IMR-90 (cell line): ENCODE measurements at regions not wholly inside any gene's neighbourhood (a gene's known extent, or its start where the extent isn't known, plus 50 kb on each side); places are given as distances from the start of the nearest gene placed in this dataset.

Experiments used
- ATAC-seq: fragments of 200-7000 bp; cut with Tn5 transposase; 2 replicates; pipeline ENCODE4 v1.9.1; 2020; ENCODE audit warnings: low read depth, mild to moderate bottlenecking, moderate library complexity
- BruUV-seq: library from RNA; stranded (reverse); fragments of 400-500 nt; replicated peaks from 2 replicates; lab custom pipeline; 2021; lab: Mats Ljungman, UMichigan
- CTCF ChIA-PET: fragments of 300-600 bp; formaldehyde crosslinking; extraction: SDS; loops from one replicate; lab custom pipeline; 2021; ENCODE audit warnings: antibody characterized with exemption; lab: Yijun Ruan, JAX
- POLR2A ChIA-PET: fragments of 300-600 bp; sonication (Branson Sonifier 250); formaldehyde crosslinking; loops from one replicate; lab custom pipeline; 2022; ENCODE audit warnings: antibody characterized with exemption; ENCODE audit not compliant: unreplicated experiment; lab: Charles Lee
- DNase-seq: peaks from one replicate; pipeline ENCODE4 v3.0.0; 2013
- H2AFZ ChIP-seq: replicated peaks from 2 replicates; pipeline ENCODE3; 2013; ENCODE audit warnings: low read length, mild to moderate bottlenecking; ENCODE audit not compliant: poor library complexity
- H2AK5ac ChIP-seq: 2 replicates; pipeline ENCODE4 v1.6.1; 2013; ENCODE audit warnings: low read depth, low read length, inconsistent platforms
- H2AK9ac ChIP-seq: replicated peaks from 2 replicates; pipeline ENCODE3; 2013; ENCODE audit warnings: mild to moderate bottlenecking, low read depth, low read length, moderate library complexity; ENCODE audit not compliant: poor library complexity
- H2BK120ac ChIP-seq: 2 replicates; pipeline ENCODE4 v1.6.1; 2013; ENCODE audit warnings: low read depth, low read length, inconsistent platforms
- H2BK15ac ChIP-seq: 3 replicates; pipeline ENCODE4 v1.6.1; 2013; ENCODE audit warnings: low read depth, low read length, inconsistent platforms
- H2BK20ac ChIP-seq: 2 replicates; pipeline ENCODE4 v1.6.1; 2013; ENCODE audit warnings: low read depth, mild to moderate bottlenecking, inconsistent platforms, low read length, moderate library complexity
- H2BK5ac ChIP-seq: 2 replicates; pipeline ENCODE4 v1.6.1; 2013; ENCODE audit warnings: mild to moderate bottlenecking, low read depth, low read length, inconsistent platforms; ENCODE audit not compliant: poor library complexity, severe bottlenecking
- H3K14ac ChIP-seq: replicated peaks from 2 replicates; pipeline ENCODE4 v1.6.1; 2013; ENCODE audit warnings: low read depth, low read length, inconsistent platforms
- H3K18ac ChIP-seq: 2 replicates; pipeline ENCODE4 v1.6.1; 2013; ENCODE audit warnings: low read depth, low read length, control low read depth
- H3K23ac ChIP-seq: 2 replicates; pipeline ENCODE4 v1.6.1; 2013; ENCODE audit warnings: low read depth, low read length, inconsistent platforms
- H3K27ac ChIP-seq: 2 replicates; pipeline ENCODE4 v1.5.1; 2013; ENCODE audit warnings: mild to moderate bottlenecking, control low read depth, low read length; ENCODE audit not compliant: insufficient read depth
- H3K27me3 ChIP-seq: 2 replicates; pipeline ENCODE4 v1.6.1; 2013; ENCODE audit warnings: low read length; ENCODE audit not compliant: control insufficient read depth, insufficient read depth
- H3K36me3 ChIP-seq: 2 replicates; pipeline ENCODE4 v1.6.1; 2013; ENCODE audit warnings: low read length, mixed read lengths; ENCODE audit not compliant: control insufficient read depth, insufficient read depth
- H3K4ac ChIP-seq: 2 replicates; pipeline ENCODE4 v1.6.1; 2013; ENCODE audit warnings: low read depth, low read length, inconsistent platforms
- H3K4me1 ChIP-seq: 2 replicates; pipeline ENCODE4 v1.6.1; 2013; ENCODE audit warnings: low read length, mixed read lengths; ENCODE audit not compliant: control insufficient read depth, insufficient read depth
- H3K4me2 ChIP-seq: 2 replicates; pipeline ENCODE4 v1.6.1; 2013; ENCODE audit warnings: low read depth, mild to moderate bottlenecking, control low read depth, low read length, moderate library complexity
- H3K4me3 ChIP-seq: 2 replicates; pipeline ENCODE4 v1.5.1; 2013; ENCODE audit warnings: low read depth, mild to moderate bottlenecking, control low read depth, low read length, moderate library complexity; ENCODE audit not compliant: insufficient read depth
- H3K56ac ChIP-seq: 2 replicates; pipeline ENCODE4 v1.6.1; 2013; ENCODE audit warnings: low read length, inconsistent platforms; ENCODE audit not compliant: insufficient read depth; ENCODE audit errors: extremely low read depth
- H3K79me1 ChIP-seq, 2 experiments: 2 replicates each; pipeline ENCODE4 v1.6.1; 2013; ENCODE audit warnings: low read length in 2 of 2, inconsistent platforms in 1 of 2, low read depth in 1 of 2
- H3K9ac ChIP-seq: 2 replicates; pipeline ENCODE4 v1.6.1; 2013; ENCODE audit warnings: low read depth, low read length, control low read depth
- H3K9me1 ChIP-seq: 2 replicates; pipeline ENCODE4 v1.6.1; 2013; ENCODE audit warnings: low read length, inconsistent platforms; ENCODE audit not compliant: insufficient read depth
- H3K9me3 ChIP-seq: 2 replicates; pipeline ENCODE4 v1.6.1; 2013; ENCODE audit warnings: low read length; ENCODE audit not compliant: control insufficient read depth, insufficient read depth
- H4K20me1 ChIP-seq: 2 replicates; pipeline ENCODE4 v1.6.1; 2013; ENCODE audit warnings: low read length, inconsistent platforms; ENCODE audit not compliant: insufficient read depth
- H4K5ac ChIP-seq: 2 replicates; pipeline ENCODE4 v1.6.1; 2013; ENCODE audit warnings: mild to moderate bottlenecking, low read depth, low read length, control low read depth
- H4K8ac ChIP-seq, 2 experiments: 2 replicates each; pipeline ENCODE4 v1.6.1; 2013; ENCODE audit warnings: low read depth in 2 of 2, low read length in 2 of 2, control low read depth in 1 of 2, inconsistent platforms in 1 of 2
- H4K91ac ChIP-seq: 2 replicates; pipeline ENCODE4 v1.6.1; 2013; ENCODE audit warnings: low read depth, low read length, inconsistent platforms; ENCODE audit not compliant: insufficient read depth
- BHLHE40 ChIP-seq: fragments of 150-350 bp; IDR thresholded peaks from 2 replicates; pipeline ENCODE4 v1.6.1; 2016; ENCODE audit warnings: mild to moderate bottlenecking, low read depth, low read length
- CEBPB ChIP-seq: IDR thresholded peaks from 2 replicates; pipeline ENCODE4 v1.6.1; 2012; ENCODE audit warnings: low read depth, low read length, improper control_type of control experiment
- CHD1 ChIP-seq: IDR thresholded peaks from 2 replicates; pipeline ENCODE4 v1.6.1; 2012; ENCODE audit warnings: low read depth, low read length, improper control_type of control experiment
- FOS ChIP-seq: fragments of 150-350 bp; IDR thresholded peaks from 2 replicates; pipeline ENCODE4 v1.6.1; 2016; ENCODE audit warnings: low read depth, low read length
- MAFK ChIP-seq: IDR thresholded peaks from 2 replicates; pipeline ENCODE4 v1.6.1; 2012; ENCODE audit warnings: low read depth, low read length, improper control_type of control experiment
- MAZ ChIP-seq: IDR thresholded peaks from 2 replicates; pipeline ENCODE4 v1.6.1; 2012; ENCODE audit warnings: low read depth, mild to moderate bottlenecking, low read length, improper control_type of control experiment, moderate library complexity, borderline replicate concordance
- MXI1 ChIP-seq: IDR thresholded peaks from 2 replicates; pipeline ENCODE4 v1.6.1; 2012; ENCODE audit warnings: low read depth, mild to moderate bottlenecking, low read length, moderate library complexity, borderline replicate concordance
- NFE2L2 ChIP-seq: fragments of 150-350 bp; IDR thresholded peaks from 2 replicates; pipeline ENCODE4 v1.6.1; 2016; ENCODE audit warnings: low read depth, mild to moderate bottlenecking, low read length
- POLR2A ChIP-seq: IDR thresholded peaks from 2 replicates; pipeline ENCODE4 v1.6.1; 2012; ENCODE audit warnings: mild to moderate bottlenecking, low read depth, low read length
- RAD21 ChIP-seq: IDR thresholded peaks from 2 replicates; pipeline ENCODE4 v1.6.1; 2012; ENCODE audit warnings: low read length, improper control_type of control experiment
- RCOR1 ChIP-seq: IDR thresholded peaks from 2 replicates; pipeline ENCODE4 v1.6.1; 2012; ENCODE audit warnings: mild to moderate bottlenecking, low read length, improper control_type of control experiment; ENCODE audit not compliant: insufficient replicate concordance
- RFX5 ChIP-seq: IDR thresholded peaks from 2 replicates; pipeline ENCODE4 v1.8.0; 2012; ENCODE audit warnings: low read depth, mild to moderate bottlenecking, low read length, moderate library complexity
- SMC3 ChIP-seq: fragments of 150-350 bp; IDR thresholded peaks from 2 replicates; pipeline ENCODE4 v1.6.1; 2016; ENCODE audit warnings: low read depth, mild to moderate bottlenecking, antibody characterized with exemption, low read length, moderate library complexity
- USF2 ChIP-seq: fragments of 150-350 bp; IDR thresholded peaks from 2 replicates; pipeline ENCODE4 v1.6.1; 2017; ENCODE audit warnings: mild to moderate bottlenecking, antibody characterized with exemption, low read length, low read depth
- WGBS, 2 experiments: methylation state at CpG; one replicate each; pipeline versions ENCODE4 v1.1.5 to v1.1.7; 2013; ENCODE audit warnings: missing lambda C conversion rate in 2 of 2; ENCODE audit not compliant: insufficient read length in 1 of 2; ENCODE audit errors: extremely low coverage in 2 of 2; 5-methylcytosine and 5-hydroxymethylcytosine counted together
- dilution Hi-C: fragments of 300-500 bp; cut with HindIII; formaldehyde crosslinking; loops from one replicate; pipeline ENCODE4 v1.14.3; 2018; ENCODE audit warnings: low sequenced_read_pairs; ENCODE audit not compliant: unreplicated experiment
- in situ Hi-C: fragments of 300-500 bp; cut with MboI; formaldehyde crosslinking; loops from 3 replicates; pipeline ENCODE4 v1.14.3; 2019; ENCODE audit warnings: low sequenced_read_pairs, inconsistent platforms, mixed read lengths
- intact Hi-C: fragments of 100-400 bp; cut with micrococcal nuclease; formaldehyde crosslinking; loops from 2 replicates; pipeline ENCODE4 v1.10.0; 2022
- TF ChIP-seq, protein P1 (sequence below): fragments of 150-350 bp; IDR thresholded peaks from 2 replicates; pipeline ENCODE4 v1.6.1; 2016; ENCODE audit warnings: low read depth, mild to moderate bottlenecking, low read length, moderate library complexity, borderline replicate concordance
- TF ChIP-seq, protein P2 (sequence below): conservative IDR thresholded peaks from 2 replicates; pipeline ENCODE4 v1.5.1; 2012; ENCODE audit warnings: mild to moderate bottlenecking, low read depth, low read length, improper control_type of control experiment

- Histone ChIP-seq H2BK120ac (no peak overlapping the region), H3K4me2 (no peak overlapping the region), H2AFZ (no peak overlapping the region), H4K5ac (no peak overlapping the region), H2BK5ac (no peak overlapping the region), H3K18ac (no peak overlapping the region), H3K4me1 (no peaks in the 10 kb centered on the region), H2BK20ac (no peak overlapping the region), H2AK5ac (no peak overlapping the region), H3K36me3 (no peaks in the 10 kb centered on the region), H2AK9ac (no peak overlapping the region), H3K4me3 (no peak overlapping the region), H3K79me1 (no peaks in the 10 kb centered on the region), H3K9me1 (no peaks in the 10 kb centered on the region), H3K27me3 (no peaks in the 10 kb centered on the region; the same call in 1 of the 2 replicates), H3K56ac (no peak overlapping the region), H3K27ac (no peak overlapping the region), H2BK15ac (no peak overlapping the region), H3K23ac (no peak overlapping the region), H3K9ac (no peak overlapping the region), H4K8ac (no peak overlapping the region), H3K9me3 (no peaks in the 10 kb centered on the region), H3K14ac (no peak overlapping the region), H4K20me1 (no peaks in the 10 kb centered on the region), H3K4ac (no peak overlapping the region), H4K91ac (no peak overlapping the region)
- dilution Hi-C loops = no loop called here
- ChIA-PET CTCF (no interaction called here), POLR2A (no interaction called here)
- no TSS peak for BruUV-seq
- intact Hi-C loops = no loop called here
- DNase-seq (no peak), ATAC-seq (no peak)
- in situ Hi-C loops = no loop called here
- TF ChIP-seq BHLHE40 (no peak), MAFK (no peak), POLR2A (no peak), MXI1 (no peak), RFX5 (no peak), NFE2L2 (no peak), FOS (no peak), CHD1 (no peak), RCOR1 (no peak), CEBPB (no peak), USF2 (no peak), SMC3 (no peak), MAZ (no peak), RAD21 (no peak)
- TF ChIP-seq, protein P1, sequence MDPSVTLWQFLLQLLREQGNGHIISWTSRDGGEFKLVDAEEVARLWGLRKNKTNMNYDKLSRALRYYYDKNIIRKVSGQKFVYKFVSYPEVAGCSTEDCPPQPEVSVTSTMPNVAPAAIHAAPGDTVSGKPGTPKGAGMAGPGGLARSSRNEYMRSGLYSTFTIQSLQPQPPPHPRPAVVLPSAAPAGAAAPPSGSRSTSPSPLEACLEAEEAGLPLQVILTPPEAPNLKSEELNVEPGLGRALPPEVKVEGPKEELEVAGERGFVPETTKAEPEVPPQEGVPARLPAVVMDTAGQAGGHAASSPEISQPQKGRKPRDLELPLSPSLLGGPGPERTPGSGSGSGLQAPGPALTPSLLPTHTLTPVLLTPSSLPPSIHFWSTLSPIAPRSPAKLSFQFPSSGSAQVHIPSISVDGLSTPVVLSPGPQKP = no peak
- TF ChIP-seq, protein P2, sequence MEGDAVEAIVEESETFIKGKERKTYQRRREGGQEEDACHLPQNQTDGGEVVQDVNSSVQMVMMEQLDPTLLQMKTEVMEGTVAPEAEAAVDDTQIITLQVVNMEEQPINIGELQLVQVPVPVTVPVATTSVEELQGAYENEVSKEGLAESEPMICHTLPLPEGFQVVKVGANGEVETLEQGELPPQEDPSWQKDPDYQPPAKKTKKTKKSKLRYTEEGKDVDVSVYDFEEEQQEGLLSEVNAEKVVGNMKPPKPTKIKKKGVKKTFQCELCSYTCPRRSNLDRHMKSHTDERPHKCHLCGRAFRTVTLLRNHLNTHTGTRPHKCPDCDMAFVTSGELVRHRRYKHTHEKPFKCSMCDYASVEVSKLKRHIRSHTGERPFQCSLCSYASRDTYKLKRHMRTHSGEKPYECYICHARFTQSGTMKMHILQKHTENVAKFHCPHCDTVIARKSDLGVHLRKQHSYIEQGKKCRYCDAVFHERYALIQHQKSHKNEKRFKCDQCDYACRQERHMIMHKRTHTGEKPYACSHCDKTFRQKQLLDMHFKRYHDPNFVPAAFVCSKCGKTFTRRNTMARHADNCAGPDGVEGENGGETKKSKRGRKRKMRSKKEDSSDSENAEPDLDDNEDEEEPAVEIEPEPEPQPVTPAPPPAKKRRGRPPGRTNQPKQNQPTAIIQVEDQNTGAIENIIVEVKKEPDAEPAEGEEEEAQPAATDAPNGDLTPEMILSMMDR = no peak
- no CpG with 5 or more reads among the region's 3 CpGs for WGBS, 2 experiments
Measured at GRCh38 chr14:49478784-49479183, 107.4 kb downstream of the RPS29 start.
